KMS-11 (cell line): ENCODE measurements at regions not wholly inside any gene's neighbourhood (a gene's known extent, or its start where the extent isn't known, plus 50 kb on each side); places are given as distances from the start of the nearest gene placed in this dataset.

Source experiments
- H2AFZ ChIP-seq: fragments of 200-600 bp; sonication (generic); 2 replicates; pipeline ENCODE4 v1.6.1; 2016; ENCODE audit warnings: antibody characterized with exemption, mixed run types, low read depth
- H3K27ac ChIP-seq: fragments of 200-600 bp; sonication (generic); 2 replicates; pipeline ENCODE4 v1.6.1; 2016; ENCODE audit warnings: mild to moderate bottlenecking, mixed run types
- H3K27me3 ChIP-seq: fragments of 200-600 bp; sonication (generic); 2 replicates; pipeline ENCODE4 v1.6.1; 2017; ENCODE audit warnings: mild to moderate bottlenecking, low read depth, mixed run types, moderate library complexity; ENCODE audit not compliant: insufficient read depth
- H3K36me3 ChIP-seq: fragments of 200-600 bp; sonication (generic); 2 replicates; pipeline ENCODE4 v1.6.1; 2017; ENCODE audit warnings: mild to moderate bottlenecking, mixed run types; ENCODE audit not compliant: insufficient read depth
- H3K4me1 ChIP-seq: fragments of 200-600 bp; sonication (generic); 2 replicates; pipeline ENCODE4 v1.6.1; 2016; ENCODE audit warnings: mild to moderate bottlenecking, low read depth, mixed run types; ENCODE audit not compliant: poor library complexity, severe bottlenecking
- H3K4me2 ChIP-seq: fragments of 200-600 bp; sonication (generic); 2 replicates; pipeline ENCODE4 v1.7.0; 2016; ENCODE audit warnings: mild to moderate bottlenecking, mixed run types
- H3K4me3 ChIP-seq: fragments of 200-600 bp; sonication (generic); IDR thresholded peaks from 2 replicates; pipeline ENCODE4 v1.6.1; 2017; ENCODE audit warnings: low read depth, low read length, mixed read lengths; ENCODE audit not compliant: insufficient read depth
- H3K79me2 ChIP-seq: fragments of 200-600 bp; sonication (generic); 2 replicates; pipeline ENCODE4 v1.6.1; 2016; ENCODE audit warnings: low read depth, mixed run types; ENCODE audit not compliant: insufficient read depth
- H3K9ac ChIP-seq: fragments of 200-600 bp; sonication (generic); 2 replicates; pipeline ENCODE4 v1.6.1; 2016; ENCODE audit warnings: mild to moderate bottlenecking, mixed run types
- H4K20me1 ChIP-seq: fragments of 200-600 bp; sonication (generic); 2 replicates; pipeline ENCODE4 v1.6.1; 2016; ENCODE audit warnings: mild to moderate bottlenecking, mixed run types; ENCODE audit not compliant: insufficient read depth
- TF ChIP-seq, protein P1 (sequence below): fragments of 200-600 bp; sonication (generic); conservative IDR thresholded peaks from 2 replicates; pipeline ENCODE4 v1.6.1; 2017; ENCODE audit warnings: low read depth, mild to moderate bottlenecking, antibody characterized with exemption, low read length, moderate library complexity, mixed read lengths

DNA sequence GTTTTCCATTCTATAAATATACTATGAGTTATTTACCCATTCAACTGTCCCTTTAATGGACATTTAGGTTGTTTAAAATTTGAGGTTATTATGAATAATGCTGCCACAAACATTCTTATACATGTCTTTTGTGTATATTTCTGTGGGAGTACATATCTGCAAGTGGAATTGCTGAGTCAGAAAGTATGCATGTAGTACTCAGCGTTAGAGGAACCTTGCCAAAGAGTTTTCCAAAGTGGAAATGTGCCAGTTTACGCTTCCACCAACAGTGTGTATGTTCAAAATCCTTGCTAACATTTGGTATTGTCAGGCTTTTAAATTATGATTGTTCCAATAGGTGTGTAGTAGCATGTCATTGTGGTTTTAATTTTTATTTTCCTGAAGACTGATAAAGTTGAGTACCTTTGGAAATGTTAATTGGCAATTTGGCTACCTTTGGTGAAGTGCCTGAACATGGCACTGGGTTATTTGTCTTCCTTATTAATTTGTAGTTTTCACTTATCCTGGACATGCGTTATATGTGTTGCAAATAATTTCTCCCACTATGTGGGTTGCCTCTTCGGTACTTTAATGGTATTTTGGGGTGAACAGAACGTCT lies 341.2 kb downstream of the CD83 start:
- Histone ChIP-seq H3K4me2 (no peak overlapping the region), H3K9ac (no peak overlapping the region), H3K27ac (no peak overlapping the region), H3K79me2 (no peaks in the 10 kb centered on the region), H3K4me3 (no peak overlapping the region), H4K20me1 (no peaks in the 10 kb centered on the region), H2AFZ (no peak overlapping the region), H3K36me3 (no peaks in the 10 kb centered on the region), H3K27me3 (no peaks in the 10 kb centered on the region), H3K4me1 (no peaks in the 10 kb centered on the region)
- TF ChIP-seq, protein P1, sequence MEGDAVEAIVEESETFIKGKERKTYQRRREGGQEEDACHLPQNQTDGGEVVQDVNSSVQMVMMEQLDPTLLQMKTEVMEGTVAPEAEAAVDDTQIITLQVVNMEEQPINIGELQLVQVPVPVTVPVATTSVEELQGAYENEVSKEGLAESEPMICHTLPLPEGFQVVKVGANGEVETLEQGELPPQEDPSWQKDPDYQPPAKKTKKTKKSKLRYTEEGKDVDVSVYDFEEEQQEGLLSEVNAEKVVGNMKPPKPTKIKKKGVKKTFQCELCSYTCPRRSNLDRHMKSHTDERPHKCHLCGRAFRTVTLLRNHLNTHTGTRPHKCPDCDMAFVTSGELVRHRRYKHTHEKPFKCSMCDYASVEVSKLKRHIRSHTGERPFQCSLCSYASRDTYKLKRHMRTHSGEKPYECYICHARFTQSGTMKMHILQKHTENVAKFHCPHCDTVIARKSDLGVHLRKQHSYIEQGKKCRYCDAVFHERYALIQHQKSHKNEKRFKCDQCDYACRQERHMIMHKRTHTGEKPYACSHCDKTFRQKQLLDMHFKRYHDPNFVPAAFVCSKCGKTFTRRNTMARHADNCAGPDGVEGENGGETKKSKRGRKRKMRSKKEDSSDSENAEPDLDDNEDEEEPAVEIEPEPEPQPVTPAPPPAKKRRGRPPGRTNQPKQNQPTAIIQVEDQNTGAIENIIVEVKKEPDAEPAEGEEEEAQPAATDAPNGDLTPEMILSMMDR = no peak

DNA sequence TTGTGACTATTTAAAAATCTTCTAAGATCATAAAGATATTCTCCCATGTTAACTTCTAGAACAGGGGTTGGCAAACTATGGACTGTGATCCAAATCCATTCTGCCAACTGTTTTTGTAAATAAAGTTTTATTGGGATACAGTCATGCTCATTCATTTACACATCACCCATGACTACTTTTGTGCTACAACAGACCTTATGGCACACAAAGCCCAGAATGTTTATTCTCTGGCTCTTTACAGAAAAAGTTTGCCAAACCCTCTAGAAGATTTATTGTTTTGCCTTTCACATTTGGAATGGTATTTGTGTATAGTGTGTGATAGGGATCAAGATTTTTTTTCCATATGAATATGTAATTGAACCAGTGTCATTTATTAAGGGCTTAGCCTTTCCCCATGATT lies 341.7 kb downstream of the CD83 start:
- Histone ChIP-seq H3K4me2 (no peak overlapping the region), H3K4me1 (no peaks in the 10 kb centered on the region), H2AFZ (no peak overlapping the region), H3K79me2 (no peaks in the 10 kb centered on the region), H4K20me1 (no peaks in the 10 kb centered on the region), H3K36me3 (no peaks in the 10 kb centered on the region), H3K27me3 (no peaks in the 10 kb centered on the region), H3K27ac (no peak overlapping the region), H3K9ac (no peak overlapping the region), H3K4me3 (no peak overlapping the region)
- TF ChIP-seq, protein P1 = no peak

DNA sequence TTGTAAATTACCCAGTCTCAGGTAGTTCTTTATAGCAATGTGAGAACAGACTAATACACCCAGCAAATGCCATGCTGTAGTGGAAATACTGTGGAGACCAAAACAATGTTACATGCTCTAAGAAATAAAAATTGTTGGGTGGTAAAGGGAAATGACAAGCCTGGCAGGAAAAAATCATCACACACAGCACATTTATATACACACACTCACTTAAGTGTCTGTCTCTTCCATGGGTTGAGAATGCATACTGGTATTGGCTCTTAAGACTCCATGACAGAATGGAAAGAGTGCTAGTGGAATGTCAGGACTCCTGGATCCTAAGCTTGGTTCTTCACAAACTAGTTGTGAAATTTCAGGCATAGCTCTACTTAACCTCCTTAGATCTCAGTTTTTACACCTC lies 343.0 kb downstream of the CD83 start:
- no peak overlapping the region for H3K4me2 ChIP-seq
- H3K9ac ChIP-seq = no peak overlapping the region
- H3K27me3 ChIP-seq = no peaks in the 10 kb centered on the region
- TF ChIP-seq, protein P1 = no peak
- no peaks in the 10 kb centered on the region for H4K20me1 ChIP-seq
- H3K79me2 ChIP-seq = no peaks in the 10 kb centered on the region
- H3K4me1 ChIP-seq = no peaks in the 10 kb centered on the region
- no peaks in the 10 kb centered on the region for H3K36me3 ChIP-seq
- no peak overlapping the region for H3K4me3 ChIP-seq
- no peak overlapping the region for H2AFZ ChIP-seq
- no peak overlapping the region for H3K27ac ChIP-seq

DNA sequence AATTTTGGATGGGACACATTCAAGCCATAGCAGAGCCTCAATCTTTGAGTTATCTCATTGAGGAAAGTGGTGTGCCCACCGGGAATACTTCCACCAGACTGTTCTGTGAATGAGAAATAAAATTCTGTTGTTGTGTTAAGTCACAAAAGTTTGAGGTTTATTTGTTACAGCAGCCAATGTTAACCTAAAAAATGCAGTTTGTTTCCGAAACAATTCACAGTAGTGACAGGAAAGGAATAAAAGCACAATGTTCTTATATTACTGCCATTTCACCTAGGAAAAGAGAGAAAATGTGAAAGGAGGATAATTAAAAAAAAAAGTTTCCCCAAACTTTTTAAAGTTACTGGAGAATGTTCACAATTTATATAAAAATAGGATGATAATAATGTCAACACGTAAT lies 344.6 kb downstream of the CD83 start:
- Histone ChIP-seq H3K4me3 (no peak overlapping the region), H3K4me1 (no peaks in the 10 kb centered on the region), H3K9ac (no peak overlapping the region), H3K4me2 (no peak overlapping the region), H3K36me3 (no peaks in the 10 kb centered on the region), H3K27me3 (no peaks in the 10 kb centered on the region), H3K79me2 (no peaks in the 10 kb centered on the region), H2AFZ (no peak overlapping the region), H3K27ac (no peak overlapping the region), H4K20me1 (no peaks in the 10 kb centered on the region)
- TF ChIP-seq, protein P1 = no peak

DNA sequence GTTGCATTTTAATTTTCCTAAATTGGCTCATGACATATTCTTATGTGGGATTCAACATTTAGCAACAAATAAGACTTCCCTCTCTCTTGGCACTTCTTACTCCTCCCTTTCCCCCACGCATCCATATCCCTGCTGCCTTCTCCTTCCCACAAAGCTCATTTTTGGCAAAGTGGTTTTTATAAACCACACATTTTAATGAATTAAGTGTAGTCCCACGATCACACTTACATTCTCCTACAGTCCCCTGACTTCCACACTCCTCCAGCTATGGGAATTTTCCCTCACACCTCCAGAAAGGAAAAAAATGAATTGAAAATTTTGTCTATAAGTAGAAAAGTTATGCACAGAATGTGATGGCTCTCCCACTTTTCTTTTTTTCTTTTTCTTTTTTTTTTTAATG lies 345.0 kb downstream of the CD83 start:
- H4K20me1 ChIP-seq = no peaks in the 10 kb centered on the region
- H3K36me3 ChIP-seq = no peaks in the 10 kb centered on the region
- no peak overlapping the region for H3K9ac ChIP-seq
- H3K4me2 ChIP-seq = no peak overlapping the region
- no peak overlapping the region for H2AFZ ChIP-seq
- TF ChIP-seq, protein P1 = no peak
- no peaks in the 10 kb centered on the region for H3K4me1 ChIP-seq
- H3K27ac ChIP-seq = no peak overlapping the region
- no peaks in the 10 kb centered on the region for H3K79me2 ChIP-seq
- H3K27me3 ChIP-seq = no peaks in the 10 kb centered on the region
- H3K4me3 ChIP-seq = no peak overlapping the region
